ENCODE measurements at regions not wholly inside any gene's neighbourhood (a gene's known extent, or its start where the extent isn't known, plus 50 kb on each side); places are given as distances from the start of the nearest gene placed in this dataset.
"Not testable (repeated sequence)": the region's sequence is repeated elsewhere in the genome, so short reads cannot be mapped to it uniquely, and the experiment has no call there.

GRCh38 chr21:27561116-27561515 lies 594.2 kb upstream of the ADAMTS5 start:
- no peak for TF ChIP-seq CTCF (IDR thresholded peaks at IDR 0.05; ENCODE audit: borderline replicate concordance, insufficient read depth, low read depth, low read length)
- H3K4me3 ChIP-seq (ENCODE audit: low read depth, low read length), result no peak overlapping the region

DNA sequence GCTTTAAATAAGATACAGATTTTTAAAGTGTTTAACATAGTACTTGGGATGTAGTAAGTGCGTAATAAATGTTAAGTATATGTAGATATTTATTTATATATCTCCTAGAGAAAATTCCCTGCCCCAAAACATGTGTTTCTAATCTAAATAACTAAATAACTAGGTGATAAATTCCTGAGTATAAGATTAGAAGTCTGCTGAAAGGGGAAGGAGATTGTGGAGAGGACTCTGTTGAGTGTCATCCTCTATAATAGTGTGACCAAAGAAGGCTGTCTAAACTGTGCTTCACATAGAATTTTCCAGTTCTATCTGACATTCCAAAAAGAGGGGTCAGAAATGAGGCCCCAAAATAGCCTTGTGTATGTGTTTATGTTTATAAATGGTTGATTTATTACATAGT lies 590.5 kb upstream of the ADAMTS5 start:
- no peak overlapping the region for H3K4me3 ChIP-seq (ENCODE audit: low read depth, low read length)
- no peak for TF ChIP-seq CTCF (IDR thresholded peaks at IDR 0.05; ENCODE audit: borderline replicate concordance, insufficient read depth, low read depth, low read length)

DNA sequence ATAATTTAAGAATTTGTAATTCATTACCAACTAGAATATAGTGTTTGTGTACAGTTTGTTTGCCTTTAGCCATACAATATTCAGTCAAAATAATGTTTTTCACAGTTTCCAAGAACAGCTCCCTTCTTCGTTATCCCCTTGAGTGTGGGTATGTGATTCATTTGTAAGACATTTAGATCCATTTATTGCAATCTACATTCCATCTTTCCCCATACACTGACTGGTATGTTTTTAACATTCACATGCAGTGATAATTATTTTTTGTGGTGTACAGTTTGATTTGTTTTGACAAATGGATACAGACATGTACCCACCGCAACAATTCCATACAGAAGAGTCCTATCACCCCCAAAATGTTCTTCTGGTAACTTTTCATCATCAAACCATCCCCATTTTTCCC lies 589.1 kb upstream of the ADAMTS5 start:
- no peak overlapping the region for H3K4me3 ChIP-seq (ENCODE audit: low read depth, low read length)
- no peak for TF ChIP-seq CTCF (IDR thresholded peaks at IDR 0.05; ENCODE audit: borderline replicate concordance, insufficient read depth, low read depth, low read length)

DNA sequence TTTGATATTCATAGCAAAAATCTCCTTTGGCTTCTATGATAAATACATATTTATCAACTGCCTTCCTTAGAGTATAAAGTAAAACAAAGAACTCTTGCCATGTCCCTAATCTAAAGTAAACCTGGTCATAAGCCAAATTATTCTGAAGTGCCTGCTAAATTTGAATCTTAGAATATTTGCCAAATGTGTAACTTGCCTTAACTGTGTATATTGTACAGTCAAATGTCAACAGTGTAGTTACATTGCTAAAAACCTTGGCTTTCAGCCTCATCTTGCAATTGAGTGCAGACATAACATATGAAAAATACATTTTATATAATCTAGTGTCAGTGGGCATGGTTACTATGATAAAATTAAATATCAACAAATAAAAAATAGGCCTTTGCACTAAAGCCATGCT lies 583.4 kb upstream of the ADAMTS5 start:
- no peak for TF ChIP-seq CTCF (IDR thresholded peaks at IDR 0.05; ENCODE audit: borderline replicate concordance, insufficient read depth, low read depth, low read length)
- no peak overlapping the region for H3K4me3 ChIP-seq (ENCODE audit: low read depth, low read length)

DNA sequence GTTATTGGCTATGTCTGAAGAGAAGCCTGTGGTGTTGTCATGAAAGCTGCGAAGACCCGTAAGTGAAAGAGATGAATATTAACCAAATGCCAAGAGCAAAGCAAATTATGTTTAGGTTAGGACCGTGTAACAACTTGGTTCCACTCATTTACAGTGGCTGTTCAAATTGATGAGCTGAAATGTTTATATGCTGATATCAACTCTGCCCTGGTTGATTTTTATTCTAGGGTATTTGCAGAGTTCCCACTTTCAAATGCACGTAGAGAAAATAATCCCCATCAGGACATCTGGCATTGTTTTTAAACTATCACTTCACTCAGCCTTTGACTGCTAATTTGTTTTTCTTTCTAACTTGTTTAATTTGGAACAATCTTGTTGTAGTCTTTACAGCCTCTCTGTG lies 581.6 kb upstream of the ADAMTS5 start:
- no peak for TF ChIP-seq CTCF (IDR thresholded peaks at IDR 0.05; ENCODE audit: borderline replicate concordance, insufficient read depth, low read depth, low read length)
- H3K4me3 ChIP-seq (ENCODE audit: low read depth, low read length), result no peak overlapping the region

GRCh38 chr21:27545754-27546349 lies 579.0 kb upstream of the ADAMTS5 start:
- no peak for TF ChIP-seq CTCF (IDR thresholded peaks at IDR 0.05; ENCODE audit: borderline replicate concordance, insufficient read depth, low read depth, low read length)
- no peak overlapping the region for H3K4me3 ChIP-seq (ENCODE audit: low read depth, low read length)

- H3K4me3 ChIP-seq (ENCODE audit: low read depth, low read length), result not testable (repeated sequence)
These were observed 575.2 kb upstream of the ADAMTS5 start for GRCh38 chr21:27542126-27542525.

GRCh38 chr21:27536319-27536718 lies 569.4 kb upstream of the ADAMTS5 start:
- TF ChIP-seq CTCF (IDR thresholded peaks at IDR 0.05; ENCODE audit: borderline replicate concordance, insufficient read depth, low read depth, low read length), result no peak
- H3K4me3 ChIP-seq (ENCODE audit: low read depth, low read length), result no peak overlapping the region
